MG63 (cell line): ENCODE measurements at regions not wholly inside any gene's neighbourhood (a gene's known extent, or its start where the extent isn't known, plus 50 kb on each side); places are given as distances from the start of the nearest gene placed in this dataset.
"Not testable (repeated sequence)": the region's sequence is repeated elsewhere in the genome, so short reads cannot be mapped to it uniquely, and the experiment has no call there.

Source experiments
- DNase-seq: peaks from one replicate; pipeline ENCODE4 v3.0.0-alpha.2; 2020
- H3K27me3 ChIP-seq: fragments of 250-450 bp; sonication (Bioruptor Pico); 2 replicates; pipeline ENCODE4 v1.5.1; 2020; ENCODE audit warnings: mild to moderate bottlenecking, moderate library complexity
- H3K36me3 ChIP-seq: fragments of 250-450 bp; sonication (Bioruptor Pico); 2 replicates; pipeline ENCODE4 v1.5.1; 2020; ENCODE audit warnings: mild to moderate bottlenecking, moderate library complexity
- H3K4me3 ChIP-seq: fragments of 250-450 bp; sonication (Bioruptor Pico); 2 replicates; pipeline ENCODE4 v1.5.1; 2020; ENCODE audit warnings: mild to moderate bottlenecking, moderate library complexity
- H3K9me3 ChIP-seq: fragments of 250-450 bp; sonication (Bioruptor Pico); 2 replicates; pipeline ENCODE4 v1.5.1; 2020; ENCODE audit warnings: mild to moderate bottlenecking, moderate library complexity

- Histone ChIP-seq H3K9me3 (peaks cover 9% of the 10 kb centered on the region; the same call in 1 of the 2 replicates), H3K36me3 (no peaks in the 10 kb centered on the region), H3K27me3 (no peaks in the 10 kb centered on the region), H3K4me3 (no peak overlapping the region)
- DNase-seq, result no peak
Observed at GRCh38 chr16:54879681-54880080, 51.0 kb upstream of the IRX5 start.

- no peak for DNase-seq
- Histone ChIP-seq H3K9me3 (0 out of 2 replicates have a peak, but pooled peaks cover 3% of the 10 kb centered on the region), H3K4me3 (no peak overlapping the region), H3K36me3 (no peaks in the 10 kb centered on the region), H3K27me3 (no peaks in the 10 kb centered on the region)
Observed at GRCh38 chr16:54878301-54878700, 52.4 kb upstream of the IRX5 start.

GRCh38 chr16:54875443-54875842 lies 55.2 kb upstream of the IRX5 start:
- no peaks in the 10 kb centered on the region for H3K36me3 ChIP-seq
- H3K9me3 ChIP-seq, result peaks cover 7% of the 10 kb centered on the region; the same call in 1 of the 2 replicates
- no peaks in the 10 kb centered on the region for H3K27me3 ChIP-seq
- H3K4me3 ChIP-seq, result no peak overlapping the region
- no peak for DNase-seq

- H3K36me3 ChIP-seq, H3K4me3 ChIP-seq, DNase-seq, H3K9me3 ChIP-seq, H3K27me3 ChIP-seq: not testable (repeated sequence)
Observed at GRCh38 chr16:54873716-54874373, 56.8 kb upstream of the IRX5 start.

- no peak for DNase-seq
- Histone ChIP-seq H3K4me3 (no peak overlapping the region), H3K36me3 (no peaks in the 10 kb centered on the region), H3K27me3 (no peaks in the 10 kb centered on the region), H3K9me3 (peaks cover 4% of the 10 kb centered on the region; the same call in 1 of the 2 replicates)
Observed at GRCh38 chr16:54873071-54873470, 57.6 kb upstream of the IRX5 start.

GRCh38 chr16:54870151-54870550 lies 60.5 kb upstream of the IRX5 start:
- Histone ChIP-seq H3K36me3 (no peaks in the 10 kb centered on the region), H3K9me3 (peaks cover 7% of the 10 kb centered on the region)
- DNase-seq, result no peak

GRCh38 chr16:54867302-54867832 lies 63.3 kb upstream of the IRX5 start:
- DNase-seq, result peak; percentile 44
- H3K9me3 ChIP-seq, result peaks cover 7% of the 10 kb centered on the region
- no peaks in the 10 kb centered on the region for H3K36me3 ChIP-seq
- no peaks in the 10 kb centered on the region for H3K27me3 ChIP-seq
- H3K4me3 ChIP-seq, result no peak overlapping the region

More at GRCh38 chr16:54870151-54870550, 60.5 kb upstream of the IRX5 start:
- H3K4me3 ChIP-seq, result no peak overlapping the region
- H3K27me3 ChIP-seq, result no peaks in the 10 kb centered on the region

- Histone ChIP-seq H3K36me3 (no peaks in the 10 kb centered on the region), H3K4me3 (no peak overlapping the region), H3K9me3 (peaks cover 3% of the 10 kb centered on the region), H3K27me3 (no peaks in the 10 kb centered on the region)
- DNase-seq, result peak; percentile 59
Observed at GRCh38 chr16:54862529-54862928, 68.1 kb upstream of the IRX5 start.

GRCh38 chr16:54856871-54857270 lies 73.8 kb upstream of the IRX5 start:
- no peak for DNase-seq
- peaks cover 23% of the 10 kb centered on the region for H3K9me3 ChIP-seq
- H3K4me3 ChIP-seq, result no peak overlapping the region
- no peaks in the 10 kb centered on the region for H3K27me3 ChIP-seq
- H3K36me3 ChIP-seq, result no peaks in the 10 kb centered on the region

- Histone ChIP-seq H3K36me3 (no peaks in the 10 kb centered on the region), H3K27me3 (no peaks in the 10 kb centered on the region)
- DNase-seq, result no peak
Observed at GRCh38 chr16:54847609-54848008, 83.1 kb upstream of the IRX5 start.

GRCh38 chr16:54847207-54847606 lies 83.5 kb upstream of the IRX5 start:
- Histone ChIP-seq H3K4me3 (no peak overlapping the region), H3K9me3 (peaks cover 8% of the 10 kb centered on the region), H3K27me3 (no peaks in the 10 kb centered on the region), H3K36me3 (no peaks in the 10 kb centered on the region)
- DNase-seq, result peak; percentile 36

More at GRCh38 chr16:54847609-54848008, 83.1 kb upstream of the IRX5 start:
- Histone ChIP-seq H3K9me3 (peaks cover 5% of the 10 kb centered on the region), H3K4me3 (no peak overlapping the region)

- H3K4me3 ChIP-seq, result no peak overlapping the region
- no peaks in the 10 kb centered on the region for H3K27me3 ChIP-seq
- no peak for DNase-seq
Observed at GRCh38 chr16:54846766-54847165, 83.9 kb upstream of the IRX5 start.

GRCh38 chr16:54843424-54843750 lies 87.3 kb upstream of the IRX5 start:
- no peaks in the 10 kb centered on the region for H3K36me3 ChIP-seq
- H3K27me3 ChIP-seq, result no peaks in the 10 kb centered on the region
- DNase-seq, result no peak
- peaks cover 9% of the 10 kb centered on the region for H3K9me3 ChIP-seq
- H3K4me3 ChIP-seq, result no peak overlapping the region

More at GRCh38 chr16:54846766-54847165, 83.9 kb upstream of the IRX5 start:
- H3K9me3 ChIP-seq, result peaks cover 9% of the 10 kb centered on the region
- no peaks in the 10 kb centered on the region for H3K36me3 ChIP-seq

- no peak for DNase-seq
- H3K9me3 ChIP-seq, result peaks cover 9% of the 10 kb centered on the region
- H3K27me3 ChIP-seq, result no peaks in the 10 kb centered on the region
- no peaks in the 10 kb centered on the region for H3K36me3 ChIP-seq
- H3K4me3 ChIP-seq, result no peak overlapping the region
Observed at GRCh38 chr16:54842743-54843423, 87.8 kb upstream of the IRX5 start.

GRCh38 chr16:54829691-54830090 lies 101.0 kb upstream of the IRX5 start:
- H3K4me3 ChIP-seq, result no peak overlapping the region
- no peak for DNase-seq
- H3K36me3 ChIP-seq, result no peaks in the 10 kb centered on the region
- peaks cover 5% of the 10 kb centered on the region; the same call in 1 of the 2 replicates for H3K9me3 ChIP-seq
- no peaks in the 10 kb centered on the region; the same call in 1 of the 2 replicates for H3K27me3 ChIP-seq

- Histone ChIP-seq H3K4me3 (no peak overlapping the region), H3K27me3 (no peaks in the 10 kb centered on the region; the same call in 1 of the 2 replicates), H3K9me3 (no peaks in the 10 kb centered on the region), H3K36me3 (no peaks in the 10 kb centered on the region)
- no peak for DNase-seq
Observed at GRCh38 chr16:54822892-54823291, 107.8 kb upstream of the IRX5 start.

- H3K27me3 ChIP-seq, result no peaks in the 10 kb centered on the region; the same call in 1 of the 2 replicates
- no peaks in the 10 kb centered on the region for H3K36me3 ChIP-seq
- H3K4me3 ChIP-seq, result no peak overlapping the region
- no peak for DNase-seq
- H3K9me3 ChIP-seq, result no peaks in the 10 kb centered on the region
Observed at GRCh38 chr16:54822492-54822891, 108.2 kb upstream of the IRX5 start.

- no peaks in the 10 kb centered on the region for H3K9me3 ChIP-seq
- no peak for DNase-seq
- no peaks in the 10 kb centered on the region; the same call in 1 of the 2 replicates for H3K27me3 ChIP-seq
- H3K36me3 ChIP-seq, result no peaks in the 10 kb centered on the region
- no peak overlapping the region for H3K4me3 ChIP-seq
Observed at GRCh38 chr16:54821731-54822130, 108.9 kb upstream of the IRX5 start.
